Breast epithelium (tissue), 3 donors: ENCODE measurements at regions not wholly inside any gene's neighbourhood (a gene's known extent, or its start where the extent isn't known, plus 50 kb on each side); places are given as distances from the start of the nearest gene placed in this dataset.
"Not testable (repeated sequence)": the region's sequence is repeated elsewhere in the genome, so short reads cannot be mapped to it uniquely, and the experiment has no call there.

Experiments
- CTCF ChIP-seq, 3 donors: fragments of 450-650 bp; IDR thresholded peaks; one replicate each; pipeline ENCODE4 v1.5.1; 2016 to 2017; ENCODE audit warnings: antibody characterized with exemption in 3 of 3, mild to moderate bottlenecking in 3 of 3, moderate library complexity in 3 of 3
- POLR2A ChIP-seq: fragments of 450-650 bp; IDR thresholded peaks from one replicate; pipeline ENCODE4 v1.6.1; 2016; ENCODE audit warnings: antibody characterized with exemption, mild to moderate bottlenecking, moderate library complexity

GRCh38 chr9:78106586-78106985, 75.0 kb upstream of the GNAQ start:
- TF ChIP-seq CTCF (IDR thresholded peaks at IDR 0.05); POLR2A: not testable (repeated sequence)
